Ishikawa (cell line): ENCODE measurements at regions not wholly inside any gene's neighbourhood (a gene's known extent, or its start where the extent isn't known, plus 50 kb on each side); places are given as distances from the start of the nearest gene placed in this dataset.

ENCODE experiments used
- CEBPB ChIP-seq: IDR thresholded peaks from 2 replicates; pipeline ENCODE4 v1.6.1; 2012
- CREB1 ChIP-seq: IDR thresholded peaks from 2 replicates; pipeline ENCODE4 v1.6.1; 2012; ENCODE audit warnings: low read depth
- EGR1 ChIP-seq: IDR thresholded peaks from 2 replicates; pipeline ENCODE4 v1.6.1; 2012
- EP300 ChIP-seq: IDR thresholded peaks from 2 replicates; pipeline ENCODE4 v1.6.1; 2012; ENCODE audit warnings: borderline replicate concordance
- FOXM1 ChIP-seq: IDR thresholded peaks from 2 replicates; pipeline ENCODE4 v1.6.1; 2012; ENCODE audit warnings: low read depth, borderline replicate concordance
- NFIC ChIP-seq: IDR thresholded peaks from 2 replicates; pipeline ENCODE4 v1.6.1; 2012
- RAD21 ChIP-seq: IDR thresholded peaks from 2 replicates; pipeline ENCODE4 v1.6.1; 2012; ENCODE audit warnings: low read depth
- REST ChIP-seq: IDR thresholded peaks from 2 replicates; pipeline ENCODE4 v1.6.1; 2012; ENCODE audit warnings: low read depth, mild to moderate bottlenecking
- TAF1 ChIP-seq: IDR thresholded peaks from 2 replicates; pipeline ENCODE4 v1.6.1; 2012; ENCODE audit warnings: low read depth, mild to moderate bottlenecking
- TCF12 ChIP-seq: IDR thresholded peaks from 2 replicates; pipeline ENCODE4 v1.6.1; 2012; ENCODE audit warnings: low read depth
- TEAD4 ChIP-seq: IDR thresholded peaks from 2 replicates; pipeline ENCODE4 v1.6.1; 2012
- YY1 ChIP-seq: IDR thresholded peaks from 2 replicates; pipeline ENCODE4 v1.6.1; 2012; ENCODE audit warnings: low read depth
- ZBTB7A ChIP-seq: IDR thresholded peaks from 2 replicates; pipeline ENCODE4 v1.6.1; 2012; ENCODE audit warnings: low read depth
- TF ChIP-seq, protein P1 (sequence below): IDR thresholded peaks from 2 replicates; pipeline ENCODE4 v1.6.1; 2012
- TF ChIP-seq, protein P2 (sequence below): IDR thresholded peaks from 2 replicates; pipeline ENCODE4 v1.6.1; 2012

GRCh38 chr9:126085170-126085569, 241.5 kb upstream of the MVB12B start:
- TF ChIP-seq REST (no peak), TAF1 (no peak), EGR1 (no peak), EP300 (no peak)
- TF ChIP-seq, protein P1, sequence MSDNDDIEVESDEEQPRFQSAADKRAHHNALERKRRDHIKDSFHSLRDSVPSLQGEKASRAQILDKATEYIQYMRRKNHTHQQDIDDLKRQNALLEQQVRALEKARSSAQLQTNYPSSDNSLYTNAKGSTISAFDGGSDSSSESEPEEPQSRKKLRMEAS, result no peak

DNA sequence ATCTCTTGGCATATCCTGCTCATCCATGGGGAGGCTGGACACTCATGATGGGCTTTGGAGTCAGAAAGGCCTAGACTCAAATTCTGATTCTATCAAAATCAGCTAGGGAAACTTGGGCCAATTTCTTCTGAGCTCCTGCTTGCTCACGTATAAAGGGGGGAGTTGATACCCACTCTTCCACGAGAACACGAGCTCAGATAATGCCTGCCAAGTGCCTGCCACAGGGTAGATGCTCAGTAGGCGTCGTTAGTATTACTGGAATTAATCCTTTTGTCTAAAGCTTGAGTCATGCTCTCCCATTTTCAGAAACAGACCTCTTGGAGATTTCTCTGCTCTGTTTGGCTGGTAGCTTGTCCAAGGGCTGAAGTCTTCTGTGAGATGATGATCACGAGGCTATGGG, 238.3 kb upstream of the MVB12B start:
- TF ChIP-seq REST (no peak), TCF12 (no peak), ZBTB7A (no peak), EP300 (no peak), EGR1 (no peak), NFIC (no peak), YY1 (no peak), FOXM1 (no peak), TEAD4 (no peak), RAD21 (no peak), TAF1 (no peak), CEBPB (no peak), CREB1 (no peak)
- TF ChIP-seq, protein P2, sequence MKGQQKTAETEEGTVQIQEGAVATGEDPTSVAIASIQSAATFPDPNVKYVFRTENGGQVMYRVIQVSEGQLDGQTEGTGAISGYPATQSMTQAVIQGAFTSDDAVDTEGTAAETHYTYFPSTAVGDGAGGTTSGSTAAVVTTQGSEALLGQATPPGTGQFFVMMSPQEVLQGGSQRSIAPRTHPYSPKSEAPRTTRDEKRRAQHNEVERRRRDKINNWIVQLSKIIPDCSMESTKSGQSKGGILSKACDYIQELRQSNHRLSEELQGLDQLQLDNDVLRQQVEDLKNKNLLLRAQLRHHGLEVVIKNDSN, result no peak
- TF ChIP-seq, protein P1, result no peak

- TF ChIP-seq CREB1 (no peak), EP300 (no peak), TAF1 (no peak), EGR1 (no peak), ZBTB7A (no peak), TEAD4 (no peak), FOXM1 (no peak), REST (no peak)
These were observed 236.8 kb upstream of the MVB12B start for GRCh38 chr9:126089789-126090188.

DNA sequence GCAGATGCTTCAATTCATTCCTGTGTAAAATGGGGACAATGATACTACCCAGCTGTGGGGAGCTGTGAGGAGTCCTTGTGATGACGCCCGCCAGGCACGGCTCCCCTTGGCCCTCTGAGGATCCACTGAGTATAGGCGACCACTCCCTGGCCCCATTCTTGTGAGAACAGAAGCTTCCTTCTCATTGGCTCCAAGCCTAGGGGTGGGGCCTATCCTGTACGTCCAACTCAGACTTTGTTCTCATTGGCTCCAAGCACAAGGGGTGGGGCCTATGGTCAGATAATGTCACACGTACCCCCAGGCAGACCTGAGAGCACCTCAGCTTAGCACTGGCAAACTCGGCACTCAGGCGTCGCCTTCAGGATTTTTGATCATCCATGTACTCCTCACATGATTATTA, 232.9 kb upstream of the MVB12B start:
- TF ChIP-seq YY1, result no peak
- TF ChIP-seq CEBPB, result no peak
- TF ChIP-seq TEAD4, result no peak
- TF ChIP-seq RAD21, result no peak
- no peak for TF ChIP-seq NFIC
- TF ChIP-seq TAF1, result no peak
- TF ChIP-seq TCF12, result no peak
- TF ChIP-seq ZBTB7A, result no peak
- TF ChIP-seq, protein P1, result no peak
- no peak for TF ChIP-seq FOXM1
- no peak for TF ChIP-seq REST
- TF ChIP-seq, protein P2, result no peak
- TF ChIP-seq EP300, result no peak
- no peak for TF ChIP-seq EGR1
- TF ChIP-seq CREB1, result no peak
